GM12878 (cell line): ENCODE measurements at regions not wholly inside any gene's neighbourhood (a gene's known extent, or its start where the extent isn't known, plus 50 kb on each side); places are given as distances from the start of the nearest gene placed in this dataset.

Experiments used
- ATAC-seq: fragments of 200-7000 bp; cut with Tn5 transposase; 3 replicates; pipeline ENCODE4 v1.9.1; 2020; ENCODE audit warnings: mild to moderate bottlenecking, moderate library complexity
- BruUV-seq: library from RNA; stranded (reverse); fragments of 400-500 nt; replicated peaks from 2 replicates; lab custom pipeline; 2021; lab: Mats Ljungman, UMichigan
- CTCF ChIA-PET: fragments of 300-600 bp; sonication (Branson Sonifier 250); formaldehyde crosslinking; extraction: SDS; loops from one replicate; lab custom pipeline; 2021; ENCODE audit warnings: inconsistent platforms; lab: Yijun Ruan, JAX
- POLR2A ChIA-PET: fragments of 350-600 bp; formaldehyde crosslinking; extraction: SDS; loops from one replicate; lab custom pipeline; 2021; ENCODE audit warnings: inconsistent platforms; lab: Charles Lee
- RAD21 ChIA-PET: fragments of 300-600 bp; sonication (Branson Sonifier 250); formaldehyde crosslinking; loops from one replicate; lab custom pipeline; 2023; ENCODE audit warnings: antibody characterized with exemption; ENCODE audit not compliant: unreplicated experiment; lab: Charles Lee
- SMC1A ChIA-PET: fragments of 300-600 bp; sonication (Branson Sonifier 250); formaldehyde crosslinking; loops from one replicate; lab custom pipeline; 2023; ENCODE audit not compliant: unreplicated experiment, uncharacterized antibody; lab: Charles Lee
- DNase-seq: peaks from one replicate; pipeline ENCODE4 v3.0.0-alpha.2; 2011; ENCODE audit warnings: low read depth, low spot score
- FAIRE-seq: peaks from 3 replicates; lab custom pipeline; 2011; peaks lifted over from hg19 to GRCh38; lab: Jason Lieb, UNC
- H2AFZ ChIP-seq: 2 replicates; pipeline ENCODE4 v1.6.0; 2011; ENCODE audit warnings: low read depth, low read length, control low read depth; ENCODE audit not compliant: control insufficient read depth
- H3K27ac ChIP-seq: 2 replicates; pipeline ENCODE4 v1.5.1; 2011; ENCODE audit warnings: control low read depth; ENCODE audit not compliant: control insufficient read depth, insufficient read depth
- H3K27me3 ChIP-seq, 2 experiments: replicated peaks in 1 of 2; 2 replicates each; pipeline versions ENCODE4 v1.6.0 to v1.6.1; 2011; ENCODE audit warnings: low read length in 1 of 2; ENCODE audit not compliant: control insufficient read depth in 2 of 2, insufficient read depth in 2 of 2
- H3K36me3 ChIP-seq, 2 experiments: 2 replicates each; pipeline ENCODE4 v1.5.1; 2011; ENCODE audit warnings: low read length in 1 of 2; ENCODE audit not compliant: control insufficient read depth in 2 of 2, insufficient read depth in 2 of 2
- H3K4me1 ChIP-seq: 2 replicates; pipeline ENCODE4 v1.6.1; 2011; ENCODE audit warnings: mild to moderate bottlenecking, low read length, moderate library complexity, mixed read lengths; ENCODE audit not compliant: control insufficient read depth, insufficient read depth
- H3K4me2 ChIP-seq: 2 replicates; pipeline ENCODE4 v1.6.0; 2011; ENCODE audit warnings: control low read depth; ENCODE audit not compliant: control insufficient read depth, insufficient read depth
- H3K4me3 ChIP-seq: fragments of 200-600 bp; sonication (generic); 2 replicates; pipeline ENCODE4 v1.5.1; 2016
- H3K79me2 ChIP-seq: 2 replicates; pipeline ENCODE4 v1.6.0; 2011; ENCODE audit warnings: low read length; ENCODE audit not compliant: control insufficient read depth, insufficient read depth
- H3K9ac ChIP-seq: 2 replicates; pipeline ENCODE4 v1.8.0; 2011; ENCODE audit warnings: low read length, control low read depth, mixed read lengths; ENCODE audit not compliant: control insufficient read depth, insufficient read depth
- H3K9me3 ChIP-seq: replicated peaks from 3 replicates; pipeline ENCODE4 v1.5.1; 2011; ENCODE audit warnings: mild to moderate bottlenecking, low read length; ENCODE audit not compliant: control insufficient read depth, insufficient read depth
- H4K20me1 ChIP-seq: 2 replicates; pipeline ENCODE4 v1.6.0; 2011; ENCODE audit not compliant: control insufficient read depth, insufficient read depth
- CHD4 ChIP-seq: fragments of 200-600 bp; sonication (generic); IDR thresholded peaks from 2 replicates; pipeline ENCODE4 v1.6.1; 2016; ENCODE audit warnings: mild to moderate bottlenecking
- CREM ChIP-seq: IDR thresholded peaks from 2 replicates; pipeline ENCODE4 v1.6.1; 2014; ENCODE audit warnings: antibody characterized with exemption, low read depth
- EZH2 ChIP-seq: IDR thresholded peaks from 2 replicates; pipeline ENCODE4 v1.6.1; 2012; ENCODE audit warnings: low read depth, mild to moderate bottlenecking, control low read depth, inconsistent platforms, low read length, borderline replicate concordance; ENCODE audit not compliant: control insufficient read depth
- GATAD2B ChIP-seq: fragments of 450-650 bp; conservative IDR thresholded peaks from 2 replicates; pipeline ENCODE4 v1.6.1; 2017; ENCODE audit warnings: low read depth, mild to moderate bottlenecking, moderate library complexity
- NFYA ChIP-seq: IDR thresholded peaks from 2 replicates; pipeline ENCODE4 v1.6.1; 2011; ENCODE audit warnings: low read depth, mild to moderate bottlenecking, low read length, improper control_type of control experiment, borderline replicate concordance
- NFYB ChIP-seq: IDR thresholded peaks from 2 replicates; pipeline ENCODE4 v1.6.1; 2011; ENCODE audit warnings: low read depth, mild to moderate bottlenecking, low read length, improper control_type of control experiment, moderate library complexity; ENCODE audit not compliant: insufficient read depth
- RBBP5 ChIP-seq: fragments of 200-600 bp; sonication (generic); conservative IDR thresholded peaks from 2 replicates; pipeline ENCODE4 v1.6.1; 2016
- SMAD5 ChIP-seq: IDR thresholded peaks from 2 replicates; pipeline ENCODE4 v1.6.1; 2016; ENCODE audit warnings: antibody characterized with exemption, low read depth
- TBL1XR1 ChIP-seq: IDR thresholded peaks from 2 replicates; pipeline ENCODE4 v1.6.1; 2012; ENCODE audit warnings: low read depth, low read length, improper control_type of control experiment
- YBX1 ChIP-seq: fragments of 450-650 bp; IDR thresholded peaks from 2 replicates; pipeline ENCODE4 v1.6.1; 2016; ENCODE audit warnings: antibody characterized with exemption
- ZNF274 ChIP-seq: IDR thresholded peaks from one replicate; pipeline ENCODE4 v1.8.0; 2011; ENCODE audit not compliant: insufficient read length, insufficient read depth
- WGBS: methylation state at CpG from one replicate; pipeline ENCODE4 v1.1.6; 2016; ENCODE audit warnings: low lambda C conversion rate; ENCODE audit not compliant: insufficient replicate concordance, insufficient coverage; ENCODE audit errors: missing lambda C conversion rate; 5-methylcytosine and 5-hydroxymethylcytosine counted together
- in situ Hi-C: fragments of 300-500 bp; cut with MboI; formaldehyde crosslinking; loops from 9 replicates; pipeline ENCODE4 v1.14.3; 2018; ENCODE audit warnings: mixed read lengths
- intact Hi-C: fragments of 100-400 bp; cut with micrococcal nuclease; formaldehyde crosslinking; loops from one replicate; pipeline ENCODE4 v1.14.2; 2022; ENCODE audit not compliant: unreplicated experiment
- TF ChIP-seq, protein P1 (sequence below): fragments of 450-650 bp; IDR thresholded peaks from 2 replicates; pipeline ENCODE4 v1.6.1; 2018; ENCODE audit warnings: borderline replicate concordance, mild to moderate bottlenecking; ENCODE audit not compliant: partially characterized antibody
- TF ChIP-seq, protein P2 (sequence below): fragments of 450-650 bp; IDR thresholded peaks from 2 replicates; pipeline ENCODE4 v1.6.1; 2016; ENCODE audit warnings: mild to moderate bottlenecking, moderate library complexity, borderline replicate concordance
- TF ChIP-seq, protein P3 (sequence below): IDR thresholded peaks from 2 replicates; pipeline ENCODE4 v1.6.1; 2011; ENCODE audit warnings: low read depth, low read length, improper control_type of control experiment, borderline replicate concordance

DNA sequence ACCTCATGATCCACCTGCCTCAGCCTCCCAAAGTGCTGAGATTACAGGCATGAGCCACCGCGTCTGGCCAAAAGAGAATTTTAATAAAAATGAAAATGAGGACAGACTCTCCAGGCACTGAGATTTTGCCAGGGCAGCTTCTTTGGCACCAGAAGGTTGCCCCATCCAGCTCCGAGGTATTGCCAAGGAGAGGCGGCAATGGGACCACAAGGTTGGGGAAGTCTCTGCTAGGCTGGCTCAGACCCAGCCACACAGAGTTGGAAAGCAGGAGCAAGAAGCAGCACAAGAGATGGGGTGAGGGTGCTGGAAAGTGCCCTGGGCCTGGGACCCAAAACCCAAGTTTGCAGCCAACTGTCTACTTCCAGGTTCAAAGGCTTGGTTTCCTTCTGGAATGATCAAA is 200.9 kb downstream of the HHIPL2 start:
- intact Hi-C loops (no loop called here), in situ Hi-C loops (no loop called here)
- no peak overlapping the region for H3K9ac ChIP-seq
- H3K36me3 ChIP-seq = no peaks in the 10 kb centered on the region
- TF ChIP-seq NFYA (no peak), EZH2 (no peak), YBX1 (no peak), RBBP5 (no peak), TBL1XR1 (no peak), CREM (no peak), NFYB (no peak), CHD4 (no peak), ZNF274 (no peak), SMAD5 (no peak), GATAD2B (no peak)
- TF ChIP-seq, protein P1, sequence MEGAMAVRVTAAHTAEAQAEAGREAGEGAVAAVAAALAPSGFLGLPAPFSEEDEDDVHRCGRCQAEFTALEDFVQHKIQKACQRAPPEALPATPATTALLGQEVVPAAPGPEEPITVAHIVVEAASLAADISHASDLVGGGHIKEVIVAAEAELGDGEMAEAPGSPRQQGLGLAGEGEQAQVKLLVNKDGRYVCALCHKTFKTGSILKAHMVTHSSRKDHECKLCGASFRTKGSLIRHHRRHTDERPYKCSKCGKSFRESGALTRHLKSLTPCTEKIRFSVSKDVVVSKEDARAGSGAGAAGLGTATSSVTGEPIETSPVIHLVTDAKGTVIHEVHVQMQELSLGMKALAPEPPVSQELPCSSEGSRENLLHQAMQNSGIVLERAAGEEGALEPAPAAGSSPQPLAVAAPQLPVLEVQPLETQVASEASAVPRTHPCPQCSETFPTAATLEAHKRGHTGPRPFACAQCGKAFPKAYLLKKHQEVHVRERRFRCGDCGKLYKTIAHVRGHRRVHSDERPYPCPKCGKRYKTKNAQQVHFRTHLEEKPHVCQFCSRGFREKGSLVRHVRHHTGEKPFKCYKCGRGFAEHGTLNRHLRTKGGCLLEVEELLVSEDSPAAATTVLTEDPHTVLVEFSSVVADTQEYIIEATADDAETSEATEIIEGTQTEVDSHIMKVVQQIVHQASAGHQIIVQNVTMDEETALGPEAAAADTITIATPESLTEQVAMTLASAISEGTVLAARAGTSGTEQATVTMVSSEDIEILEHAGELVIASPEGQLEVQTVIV = no peak
- TF ChIP-seq, protein P2, sequence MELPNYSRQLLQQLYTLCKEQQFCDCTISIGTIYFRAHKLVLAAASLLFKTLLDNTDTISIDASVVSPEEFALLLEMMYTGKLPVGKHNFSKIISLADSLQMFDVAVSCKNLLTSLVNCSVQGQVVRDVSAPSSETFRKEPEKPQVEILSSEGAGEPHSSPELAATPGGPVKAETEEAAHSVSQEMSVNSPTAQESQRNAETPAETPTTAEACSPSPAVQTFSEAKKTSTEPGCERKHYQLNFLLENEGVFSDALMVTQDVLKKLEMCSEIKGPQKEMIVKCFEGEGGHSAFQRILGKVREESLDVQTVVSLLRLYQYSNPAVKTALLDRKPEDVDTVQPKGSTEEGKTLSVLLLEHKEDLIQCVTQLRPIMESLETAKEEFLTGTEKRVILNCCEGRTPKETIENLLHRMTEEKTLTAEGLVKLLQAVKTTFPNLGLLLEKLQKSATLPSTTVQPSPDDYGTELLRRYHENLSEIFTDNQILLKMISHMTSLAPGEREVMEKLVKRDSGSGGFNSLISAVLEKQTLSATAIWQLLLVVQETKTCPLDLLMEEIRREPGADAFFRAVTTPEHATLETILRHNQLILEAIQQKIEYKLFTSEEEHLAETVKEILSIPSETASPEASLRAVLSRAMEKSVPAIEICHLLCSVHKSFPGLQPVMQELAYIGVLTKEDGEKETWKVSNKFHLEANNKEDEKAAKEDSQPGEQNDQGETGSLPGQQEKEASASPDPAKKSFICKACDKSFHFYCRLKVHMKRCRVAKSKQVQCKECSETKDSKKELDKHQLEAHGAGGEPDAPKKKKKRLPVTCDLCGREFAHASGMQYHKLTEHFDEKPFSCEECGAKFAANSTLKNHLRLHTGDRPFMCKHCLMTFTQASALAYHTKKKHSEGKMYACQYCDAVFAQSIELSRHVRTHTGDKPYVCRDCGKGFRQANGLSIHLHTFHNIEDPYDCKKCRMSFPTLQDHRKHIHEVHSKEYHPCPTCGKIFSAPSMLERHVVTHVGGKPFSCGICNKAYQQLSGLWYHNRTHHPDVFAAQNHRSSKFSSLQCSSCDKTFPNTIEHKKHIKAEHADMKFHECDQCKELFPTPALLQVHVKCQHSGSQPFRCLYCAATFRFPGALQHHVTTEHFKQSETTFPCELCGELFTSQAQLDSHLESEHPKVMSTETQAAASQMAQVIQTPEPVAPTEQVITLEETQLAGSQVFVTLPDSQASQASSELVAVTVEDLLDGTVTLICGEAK = no peak
- TF ChIP-seq, protein P3, sequence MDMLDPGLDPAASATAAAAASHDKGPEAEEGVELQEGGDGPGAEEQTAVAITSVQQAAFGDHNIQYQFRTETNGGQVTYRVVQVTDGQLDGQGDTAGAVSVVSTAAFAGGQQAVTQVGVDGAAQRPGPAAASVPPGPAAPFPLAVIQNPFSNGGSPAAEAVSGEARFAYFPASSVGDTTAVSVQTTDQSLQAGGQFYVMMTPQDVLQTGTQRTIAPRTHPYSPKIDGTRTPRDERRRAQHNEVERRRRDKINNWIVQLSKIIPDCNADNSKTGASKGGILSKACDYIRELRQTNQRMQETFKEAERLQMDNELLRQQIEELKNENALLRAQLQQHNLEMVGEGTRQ = no peak
- no peaks in the 10 kb centered on the region for H3K79me2 ChIP-seq
- no peak overlapping the region for H3K4me2 ChIP-seq
- no peaks in the 10 kb centered on the region for H3K27me3 ChIP-seq
- no peak overlapping the region for H2AFZ ChIP-seq
- no peak overlapping the region for H3K27ac ChIP-seq
- ChIA-PET CTCF (no interaction called here), RAD21 (no interaction called here), POLR2A (no interaction called here), SMC1A (no interaction called here)
- 82% methylated on average over 4 of the region's 4 CpGs for WGBS
- H4K20me1 ChIP-seq = no peaks in the 10 kb centered on the region
- H3K9me3 ChIP-seq = no peaks in the 10 kb centered on the region
- DNase-seq = no peak
- ATAC-seq = no peak
- no peak overlapping the region for H3K4me3 ChIP-seq
- FAIRE-seq = no peak
- H3K4me1 ChIP-seq = no peaks in the 10 kb centered on the region
- no TSS peak for BruUV-seq
